ENCODE measurements at regions not wholly inside any gene's neighbourhood (a gene's known extent, or its start where the extent isn't known, plus 50 kb on each side); places are given as distances from the start of the nearest gene placed in this dataset.

DNA sequence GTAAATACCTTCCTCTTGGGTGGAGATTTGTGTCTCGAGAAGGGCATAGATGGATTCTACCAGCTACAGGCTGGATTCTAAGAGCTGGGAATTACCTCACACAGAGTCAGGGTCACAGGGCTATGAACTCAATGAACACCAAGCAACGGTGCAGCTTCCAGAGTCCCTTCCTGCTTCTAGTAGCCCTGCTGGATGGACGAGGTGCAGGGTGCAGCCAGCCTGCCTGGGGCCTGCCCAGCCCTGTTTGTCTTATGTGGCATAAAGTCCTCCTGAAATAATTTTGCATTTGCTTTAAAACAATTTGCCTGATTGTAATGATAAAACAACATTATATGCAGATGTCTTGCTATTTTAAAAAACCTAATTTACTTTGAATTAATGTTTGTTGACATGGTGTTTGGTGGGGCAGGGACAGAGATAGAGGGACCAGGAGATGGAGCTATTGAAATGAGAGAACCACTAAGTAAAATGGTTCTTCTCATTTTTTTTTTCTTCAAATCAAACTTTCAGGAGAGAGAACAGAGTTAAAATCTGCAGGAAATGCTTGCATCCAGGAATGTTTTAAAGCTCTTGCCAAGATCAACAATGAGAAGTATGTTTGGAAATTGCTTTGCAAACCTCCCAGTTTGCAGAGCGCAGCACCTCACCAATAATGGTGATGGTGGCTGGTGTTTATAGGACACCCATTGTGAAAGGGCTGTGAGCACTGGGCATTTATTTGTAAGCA is 305.4 kb upstream of the PODXL start:
- TF ChIP-seq, protein P1, sequence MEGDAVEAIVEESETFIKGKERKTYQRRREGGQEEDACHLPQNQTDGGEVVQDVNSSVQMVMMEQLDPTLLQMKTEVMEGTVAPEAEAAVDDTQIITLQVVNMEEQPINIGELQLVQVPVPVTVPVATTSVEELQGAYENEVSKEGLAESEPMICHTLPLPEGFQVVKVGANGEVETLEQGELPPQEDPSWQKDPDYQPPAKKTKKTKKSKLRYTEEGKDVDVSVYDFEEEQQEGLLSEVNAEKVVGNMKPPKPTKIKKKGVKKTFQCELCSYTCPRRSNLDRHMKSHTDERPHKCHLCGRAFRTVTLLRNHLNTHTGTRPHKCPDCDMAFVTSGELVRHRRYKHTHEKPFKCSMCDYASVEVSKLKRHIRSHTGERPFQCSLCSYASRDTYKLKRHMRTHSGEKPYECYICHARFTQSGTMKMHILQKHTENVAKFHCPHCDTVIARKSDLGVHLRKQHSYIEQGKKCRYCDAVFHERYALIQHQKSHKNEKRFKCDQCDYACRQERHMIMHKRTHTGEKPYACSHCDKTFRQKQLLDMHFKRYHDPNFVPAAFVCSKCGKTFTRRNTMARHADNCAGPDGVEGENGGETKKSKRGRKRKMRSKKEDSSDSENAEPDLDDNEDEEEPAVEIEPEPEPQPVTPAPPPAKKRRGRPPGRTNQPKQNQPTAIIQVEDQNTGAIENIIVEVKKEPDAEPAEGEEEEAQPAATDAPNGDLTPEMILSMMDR (IDR thresholded peaks at IDR 0.05) = no peak
- no peak for TF ChIP-seq POLR2A (IDR thresholded peaks at IDR 0.05)
